GM18867 (cell line): ENCODE measurements at regions not wholly inside any gene's neighbourhood (a gene's known extent, or its start where the extent isn't known, plus 50 kb on each side); places are given as distances from the start of the nearest gene placed in this dataset.

Experiments
- ATAC-seq: cut with Tn5 transposase; IDR thresholded peaks from one replicate; pipeline ENCODE4 v1.9.1; 2021; ENCODE audit warnings: mild to moderate bottlenecking, moderate library complexity; ENCODE audit not compliant: unreplicated experiment

DNA sequence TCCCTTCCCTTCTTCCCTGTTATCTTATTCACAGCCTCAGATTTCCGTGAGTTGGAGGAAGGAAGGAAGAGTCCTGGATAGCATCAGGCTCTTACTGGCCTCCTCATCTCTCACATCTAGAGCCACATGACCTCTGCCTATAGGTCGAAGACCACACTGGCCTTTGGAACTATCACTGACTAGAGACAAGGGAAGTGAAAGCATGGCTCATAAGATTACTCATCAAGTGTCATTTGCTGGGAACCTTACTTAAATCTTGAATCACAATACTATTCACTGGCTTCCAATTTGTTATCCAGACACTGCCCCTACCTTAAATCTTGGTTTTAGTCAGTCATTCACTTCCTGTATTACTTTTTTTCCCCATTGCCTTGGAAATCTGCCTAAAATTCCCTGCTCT, 61.6 kb upstream of the MTMR8 start:
- ATAC-seq, result peak; percentile 55

DNA sequence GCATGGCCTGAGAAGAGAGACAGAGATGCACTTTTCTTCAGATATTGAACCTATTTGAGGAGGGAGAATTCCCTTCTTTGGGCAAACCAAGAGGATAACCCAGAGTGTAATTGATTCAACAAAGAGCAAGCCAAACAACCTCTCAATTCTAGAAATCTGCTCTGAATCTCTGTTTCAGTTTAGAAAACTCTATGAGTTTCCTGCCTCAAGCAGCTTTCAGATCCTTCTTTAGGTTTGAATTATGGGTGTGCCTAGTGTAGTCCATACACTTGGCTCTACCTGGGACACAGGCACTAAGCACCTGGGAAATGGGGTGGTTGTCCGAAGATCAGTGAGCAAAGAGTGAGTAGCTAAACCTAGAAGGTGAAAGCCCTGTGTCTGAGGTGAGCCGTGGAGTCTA, 52.0 kb upstream of the MTMR8 start:
- ATAC-seq, result no peak
